Gastrocnemius medialis (tissue), 4 donors: ENCODE measurements at regions not wholly inside any gene's neighbourhood (a gene's known extent, or its start where the extent isn't known, plus 50 kb on each side); places are given as distances from the start of the nearest gene placed in this dataset.

Experiments
- POLR2A ChIP-seq, 2 donors: fragments of 450-650 bp; IDR thresholded peaks; one replicate each; pipeline ENCODE4 v1.6.1; 2017; ENCODE audit warnings: antibody characterized with exemption in 2 of 2, mild to moderate bottlenecking in 2 of 2, moderate library complexity in 2 of 2
- TF ChIP-seq, protein P1 (sequence below), 5 experiments: fragments of 450-650 bp in 3 of 5; fragments of 200-600 bp in 2 of 5; sonication (generic) in 2 of 5; IDR thresholded peaks in 4 of 5; conservative IDR thresholded peaks in 1 of 5; 1 replicate in 4 of 5; 2 replicates in 1 of 5; pipeline ENCODE4 v1.5.1; 2016 to 2019; ENCODE audit warnings: antibody characterized with exemption in 5 of 5, mild to moderate bottlenecking in 3 of 5, moderate library complexity in 3 of 5

DNA sequence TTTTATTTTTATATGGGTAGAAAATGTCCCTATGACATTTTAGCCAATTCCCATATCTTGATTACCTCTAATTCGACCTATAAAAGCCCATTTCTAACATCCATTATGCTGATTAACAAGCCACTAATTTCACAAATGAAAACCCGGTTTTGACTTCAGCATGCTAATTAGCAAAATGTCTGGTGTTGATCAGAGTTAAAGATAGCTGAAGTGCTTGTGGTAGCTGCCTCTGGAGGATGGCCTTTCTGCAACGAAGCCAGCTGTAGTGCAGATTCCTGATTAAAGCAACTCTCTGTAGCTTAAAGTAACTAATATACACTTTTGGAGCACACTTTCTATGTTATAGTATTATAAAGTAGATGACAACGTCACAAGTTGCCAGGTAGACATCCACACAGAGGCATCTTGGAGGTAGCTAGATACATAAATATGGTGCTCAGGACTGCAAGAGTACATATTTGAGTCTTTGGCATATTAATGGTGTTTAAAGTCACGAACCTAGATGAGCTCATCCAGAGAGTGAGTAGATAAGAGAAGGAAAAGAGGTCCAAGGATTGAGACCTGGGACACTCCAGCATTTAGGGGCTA lies 239.5 kb downstream of the BRINP2 start:
- TF ChIP-seq, protein P1, sequence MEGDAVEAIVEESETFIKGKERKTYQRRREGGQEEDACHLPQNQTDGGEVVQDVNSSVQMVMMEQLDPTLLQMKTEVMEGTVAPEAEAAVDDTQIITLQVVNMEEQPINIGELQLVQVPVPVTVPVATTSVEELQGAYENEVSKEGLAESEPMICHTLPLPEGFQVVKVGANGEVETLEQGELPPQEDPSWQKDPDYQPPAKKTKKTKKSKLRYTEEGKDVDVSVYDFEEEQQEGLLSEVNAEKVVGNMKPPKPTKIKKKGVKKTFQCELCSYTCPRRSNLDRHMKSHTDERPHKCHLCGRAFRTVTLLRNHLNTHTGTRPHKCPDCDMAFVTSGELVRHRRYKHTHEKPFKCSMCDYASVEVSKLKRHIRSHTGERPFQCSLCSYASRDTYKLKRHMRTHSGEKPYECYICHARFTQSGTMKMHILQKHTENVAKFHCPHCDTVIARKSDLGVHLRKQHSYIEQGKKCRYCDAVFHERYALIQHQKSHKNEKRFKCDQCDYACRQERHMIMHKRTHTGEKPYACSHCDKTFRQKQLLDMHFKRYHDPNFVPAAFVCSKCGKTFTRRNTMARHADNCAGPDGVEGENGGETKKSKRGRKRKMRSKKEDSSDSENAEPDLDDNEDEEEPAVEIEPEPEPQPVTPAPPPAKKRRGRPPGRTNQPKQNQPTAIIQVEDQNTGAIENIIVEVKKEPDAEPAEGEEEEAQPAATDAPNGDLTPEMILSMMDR (IDR thresholded peaks at IDR 0.05 in 4 of 5, conservative IDR thresholded peaks at IDR 0.05 in 1 of 5), result no peak
- no peak for TF ChIP-seq POLR2A (IDR thresholded peaks at IDR 0.05)
